ENCODE measurements at regions not wholly inside any gene's neighbourhood (a gene's known extent, or its start where the extent isn't known, plus 50 kb on each side); places are given as distances from the start of the nearest gene placed in this dataset.

GRCh38 chr10:35712486-35712885 lies 70.4 kb upstream of the FZD8 start:
- intact Hi-C loops (cut with micrococcal nuclease), result no loop called here

- intact Hi-C loops (cut with micrococcal nuclease), result no loop called here
Observed at GRCh38 chr10:35711615-35712411, 69.7 kb upstream of the FZD8 start.

- intact Hi-C loops (cut with micrococcal nuclease), result no loop called here
Observed at GRCh38 chr10:35707642-35708425, 65.7 kb upstream of the FZD8 start.

- intact Hi-C loops (cut with micrococcal nuclease), result no loop called here
Observed at GRCh38 chr10:35706959-35707358, 64.9 kb upstream of the FZD8 start.

- intact Hi-C loops (cut with micrococcal nuclease), result no loop called here
Observed at GRCh38 chr10:35705671-35706070, 63.6 kb upstream of the FZD8 start.

- intact Hi-C loops (cut with micrococcal nuclease), result no loop called here
Observed at GRCh38 chr10:35705051-35705450, 63.0 kb upstream of the FZD8 start.

GRCh38 chr10:35704401-35704800 lies 62.3 kb upstream of the FZD8 start:
- intact Hi-C loops (cut with micrococcal nuclease), result no loop called here

GRCh38 chr10:35700487-35700882 lies 58.4 kb upstream of the FZD8 start:
- intact Hi-C loops (cut with micrococcal nuclease), result no loop called here

- intact Hi-C loops (cut with micrococcal nuclease), result no loop called here
Observed at GRCh38 chr10:35699848-35700486, 57.9 kb upstream of the FZD8 start.

- intact Hi-C loops (cut with micrococcal nuclease), result no loop called here
Observed at GRCh38 chr10:35696392-35697287, 54.5 kb upstream of the FZD8 start.

- intact Hi-C loops (cut with micrococcal nuclease), result no loop called here
Observed at GRCh38 chr10:35693800-35694199, 51.7 kb upstream of the FZD8 start.

Measured in T-helper 2 cell treated with Interferon-gamma antibody and Interleukin-4, amounts not matched to agents 100 ng/mL and 5 ng/mL, for 36 hours (primary cell).